ENCODE measurements at regions not wholly inside any gene's neighbourhood (a gene's known extent, or its start where the extent isn't known, plus 50 kb on each side); places are given as distances from the start of the nearest gene placed in this dataset.

- DNase-seq (ENCODE audit: low spot score), result no peak
Observed at GRCh38 chr3:102148598-102149337, 286.0 kb upstream of the ZPLD1 start.

GRCh38 chr3:102151935-102152334 is 282.9 kb upstream of the ZPLD1 start:
- DNase-seq (ENCODE audit: low spot score), result no peak

GRCh38 chr3:102156426-102156825 is 278.4 kb upstream of the ZPLD1 start:
- DNase-seq (ENCODE audit: low spot score), result no peak

GRCh38 chr3:102158080-102158740 is 276.6 kb upstream of the ZPLD1 start:
- DNase-seq (ENCODE audit: low spot score), result no peak

GRCh38 chr3:102159810-102160451 is 274.9 kb upstream of the ZPLD1 start:
- no peak for DNase-seq (ENCODE audit: low spot score)

- no peak for DNase-seq (ENCODE audit: low spot score)
Observed at GRCh38 chr3:102161384-102162006, 273.3 kb upstream of the ZPLD1 start.

GRCh38 chr3:102162251-102162650 is 272.6 kb upstream of the ZPLD1 start:
- no peak for DNase-seq (ENCODE audit: low spot score)

GRCh38 chr3:102163039-102163817 is 271.6 kb upstream of the ZPLD1 start:
- DNase-seq (ENCODE audit: low spot score), result no peak

- DNase-seq (ENCODE audit: low spot score), result no peak
Observed at GRCh38 chr3:102163818-102164154, 271.0 kb upstream of the ZPLD1 start.

- no peak for DNase-seq (ENCODE audit: low spot score)
Observed at GRCh38 chr3:102165367-102165766, 269.4 kb upstream of the ZPLD1 start.

- DNase-seq (ENCODE audit: low spot score), result no peak
Observed at GRCh38 chr3:102169915-102170479, 264.8 kb upstream of the ZPLD1 start.

GRCh38 chr3:102170545-102170944 is 264.3 kb upstream of the ZPLD1 start:
- DNase-seq (ENCODE audit: low spot score), result no peak

- DNase-seq (ENCODE audit: low spot score), result no peak
Observed at GRCh38 chr3:102174312-102174712, 260.5 kb upstream of the ZPLD1 start.

- no peak for DNase-seq (ENCODE audit: low spot score)
Observed at GRCh38 chr3:102174832-102175374, 259.9 kb upstream of the ZPLD1 start.

GRCh38 chr3:102176333-102177050 is 258.3 kb upstream of the ZPLD1 start:
- DNase-seq (ENCODE audit: low spot score), result no peak

GRCh38 chr3:102177075-102177755 is 257.6 kb upstream of the ZPLD1 start:
- DNase-seq (ENCODE audit: low spot score), result no peak

GRCh38 chr3:102178817-102179216 is 256.0 kb upstream of the ZPLD1 start:
- DNase-seq (ENCODE audit: low spot score), result no peak

GRCh38 chr3:102179326-102180177 is 255.3 kb upstream of the ZPLD1 start:
- no peak for DNase-seq (ENCODE audit: low spot score)

GRCh38 chr3:102180280-102180931 is 254.4 kb upstream of the ZPLD1 start:
- DNase-seq (ENCODE audit: low spot score), result peak; percentile 9

Measured in hematopoietic multipotent progenitor cell treated with erythropoietin and hydrocortisone succinate and interleukin-3 and kit ligand, for 15 days (in vitro differentiated cells).